NCI-H2029 (cell line): ENCODE measurements at regions not wholly inside any gene's neighbourhood (a gene's known extent, or its start where the extent isn't known, plus 50 kb on each side); places are given as distances from the start of the nearest gene placed in this dataset.
"Not testable (repeated sequence)": the region's sequence is repeated elsewhere in the genome, so short reads cannot be mapped to it uniquely, and the experiment has no call there.

ENCODE experiments used
- DNase-seq: peaks from one replicate; lab custom pipeline; 2025; lab: John Stamatoyannopoulos, UW

GRCh38 chr5:26388976-26389375 lies 649.4 kb downstream of the CDH9 start:
- DNase-seq = peak; percentile 1

DNA sequence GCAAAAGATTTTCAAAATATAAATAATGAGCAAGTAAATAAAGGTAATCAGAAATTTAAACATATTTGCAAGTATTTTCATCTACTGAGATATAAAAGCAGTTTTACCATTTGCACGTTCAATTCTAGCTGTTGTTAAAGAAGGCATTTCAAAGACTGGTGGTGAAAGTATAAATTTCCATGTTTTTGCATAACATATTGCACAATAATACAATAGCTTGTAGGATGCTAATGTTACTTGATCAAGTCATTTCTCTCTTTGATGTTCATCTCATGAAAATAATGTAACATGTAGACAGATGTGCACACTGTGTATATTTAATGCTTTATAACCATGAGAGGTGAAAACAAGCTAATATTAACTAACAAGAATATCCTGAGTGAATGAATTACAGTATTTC lies 651.9 kb downstream of the CDH9 start:
- DNase-seq = no peak

DNA sequence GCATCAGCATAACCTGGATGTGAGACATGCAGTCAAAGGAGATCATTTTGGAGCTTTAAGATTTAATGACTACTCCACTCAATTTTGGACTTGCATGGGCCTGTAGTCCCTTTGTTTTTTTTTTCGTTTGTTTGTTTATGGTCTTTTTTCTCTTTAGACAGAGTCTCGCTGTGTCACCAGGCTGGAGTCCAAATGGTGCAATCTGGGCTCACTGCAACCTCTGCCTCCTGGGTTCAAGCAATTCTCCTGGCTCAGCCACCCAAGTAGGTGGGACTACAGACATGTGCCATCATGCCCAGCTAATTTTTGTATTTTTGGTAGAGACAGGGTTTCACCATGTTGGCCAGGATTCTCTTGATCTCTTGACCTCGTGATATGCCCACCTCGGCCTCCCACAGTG lies 673.8 kb downstream of the CDH9 start:
- not testable (repeated sequence) for DNase-seq

- DNase-seq = no peak
Observed at GRCh38 chr5:26343801-26344325, 694.5 kb downstream of the CDH9 start.

DNA sequence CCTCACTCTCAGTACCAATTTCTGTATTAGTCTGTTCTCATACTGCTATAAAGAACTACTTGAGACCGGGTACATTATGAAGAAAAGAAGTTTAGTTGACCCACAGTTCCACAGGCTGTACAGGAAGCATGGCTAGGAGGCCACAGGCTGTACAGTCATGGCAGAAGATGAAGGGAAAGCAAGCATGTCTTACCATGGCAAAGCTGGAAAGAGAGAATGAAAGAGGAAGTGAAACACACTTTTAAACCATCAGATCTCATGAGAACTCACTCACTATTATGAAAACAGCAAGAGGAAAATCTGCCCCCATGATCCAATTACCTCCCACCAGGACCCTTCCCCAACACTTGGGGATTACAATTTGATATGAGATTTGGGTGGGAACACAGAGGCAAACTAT lies 698.8 kb downstream of the CDH9 start:
- DNase-seq = no peak

GRCh38 chr5:26329562-26330189 lies 708.7 kb downstream of the CDH9 start:
- no peak for DNase-seq

- DNase-seq = no peak
Observed at GRCh38 chr5:26326153-26326759, 712.1 kb downstream of the CDH9 start.

GRCh38 chr5:26325432-26325831 lies 713.0 kb downstream of the CDH9 start:
- DNase-seq = not testable (repeated sequence)

GRCh38 chr5:26324273-26324895 lies 714.0 kb downstream of the CDH9 start:
- not testable (repeated sequence) for DNase-seq

GRCh38 chr5:26323794-26324193 lies 714.6 kb downstream of the CDH9 start:
- no peak for DNase-seq

- DNase-seq = no peak
Observed at GRCh38 chr5:26321278-26321677, 717.1 kb downstream of the CDH9 start.

DNA sequence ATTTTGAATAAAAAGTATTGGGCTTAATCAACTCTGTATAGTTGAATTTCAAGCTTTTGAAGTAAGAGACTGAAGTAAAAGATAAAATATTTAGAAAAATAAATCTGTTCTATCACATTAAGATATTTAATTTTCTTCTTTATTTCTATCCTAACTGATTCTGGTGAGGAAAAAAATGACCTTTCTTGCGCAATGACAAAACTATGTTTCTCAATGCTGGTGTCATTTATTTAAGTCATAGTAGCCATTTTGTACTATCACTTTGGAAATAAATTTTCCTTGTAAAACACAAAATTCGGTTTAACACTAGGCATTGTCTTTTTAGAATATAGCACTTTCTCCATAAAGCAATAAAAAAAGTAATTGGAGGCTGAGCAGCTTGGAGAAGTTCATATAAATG lies 728.0 kb downstream of the CDH9 start:
- no peak for DNase-seq

GRCh38 chr5:26295541-26295940 lies 742.8 kb downstream of the CDH9 start:
- DNase-seq = no peak

- DNase-seq = no peak
Observed at GRCh38 chr5:26282190-26282589, 756.2 kb downstream of the CDH9 start.

DNA sequence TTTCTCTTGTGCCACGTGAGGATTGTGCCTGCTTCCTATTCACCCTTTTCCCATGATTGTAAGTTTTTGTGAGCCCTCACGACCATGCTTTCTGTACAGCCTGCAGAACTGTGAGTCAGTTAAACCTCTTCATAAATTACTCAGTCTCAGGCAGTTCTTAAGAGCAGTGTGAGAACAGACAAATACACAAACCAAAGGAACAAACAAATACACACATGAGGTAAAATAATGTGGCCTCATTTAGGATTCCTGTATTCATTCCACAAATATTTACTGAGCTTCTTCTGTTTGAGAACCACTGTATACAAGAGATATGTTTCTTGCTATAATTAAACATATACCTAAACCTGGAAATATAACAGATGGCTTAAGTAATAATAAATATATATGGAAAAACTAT lies 760.3 kb downstream of the CDH9 start:
- no peak for DNase-seq

DNA sequence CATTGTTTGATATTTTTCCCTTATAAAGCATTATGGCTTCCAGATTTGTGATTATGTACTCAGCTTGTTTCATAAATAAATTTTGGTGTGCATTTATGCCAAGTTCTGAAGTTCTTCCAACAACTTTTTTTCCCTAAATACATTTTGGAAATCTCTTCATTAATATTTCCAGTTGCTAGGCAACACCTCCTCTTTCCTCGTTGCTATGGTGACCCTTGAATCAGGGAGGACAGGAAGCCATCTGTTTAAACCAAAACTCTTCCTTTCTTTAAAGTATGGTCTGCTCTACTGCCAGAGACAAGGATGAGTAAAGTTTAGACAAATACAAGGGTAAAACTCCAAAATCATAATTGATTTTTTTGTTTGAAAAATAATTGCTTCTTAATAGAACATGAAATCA lies 779.3 kb downstream of the CDH9 start:
- DNase-seq = no peak

DNA sequence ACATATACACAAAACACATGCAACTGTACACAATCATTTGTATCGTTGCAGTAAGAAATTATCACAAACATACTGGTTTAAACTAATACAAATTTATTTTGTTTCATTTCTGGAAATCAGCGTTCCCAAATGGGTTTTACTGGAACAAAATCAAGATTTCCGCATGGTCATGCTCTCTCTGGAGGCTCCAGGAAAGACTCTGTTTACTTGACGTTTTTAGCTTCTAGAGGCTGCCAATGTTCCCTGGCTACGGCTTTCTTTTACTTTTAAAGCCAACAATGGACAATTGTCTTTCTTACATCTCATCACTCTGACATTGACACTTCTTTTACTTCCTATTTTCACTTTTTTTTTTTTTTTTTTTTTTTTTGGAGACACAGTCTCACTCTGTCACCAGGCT lies 793.1 kb downstream of the CDH9 start:
- DNase-seq = no peak

DNA sequence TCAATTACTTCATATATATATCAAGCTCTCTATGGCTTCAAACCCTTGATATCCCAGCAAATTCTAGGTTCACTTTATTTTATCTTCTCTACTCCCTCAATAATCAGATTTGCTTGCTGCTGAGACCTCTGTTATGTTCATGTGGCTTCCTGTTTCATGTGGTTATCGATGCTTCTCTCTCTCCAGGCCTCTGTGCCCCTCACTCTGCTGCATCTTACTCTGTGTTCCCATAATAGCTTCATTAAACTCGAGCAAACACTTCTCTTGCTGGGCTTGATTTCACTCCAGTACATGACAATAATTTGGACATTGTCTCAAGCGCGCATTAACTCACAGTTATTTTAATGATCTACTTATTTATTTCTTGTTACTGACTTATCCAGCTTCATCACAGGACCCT lies 798.8 kb downstream of the CDH9 start:
- no peak for DNase-seq

DNA sequence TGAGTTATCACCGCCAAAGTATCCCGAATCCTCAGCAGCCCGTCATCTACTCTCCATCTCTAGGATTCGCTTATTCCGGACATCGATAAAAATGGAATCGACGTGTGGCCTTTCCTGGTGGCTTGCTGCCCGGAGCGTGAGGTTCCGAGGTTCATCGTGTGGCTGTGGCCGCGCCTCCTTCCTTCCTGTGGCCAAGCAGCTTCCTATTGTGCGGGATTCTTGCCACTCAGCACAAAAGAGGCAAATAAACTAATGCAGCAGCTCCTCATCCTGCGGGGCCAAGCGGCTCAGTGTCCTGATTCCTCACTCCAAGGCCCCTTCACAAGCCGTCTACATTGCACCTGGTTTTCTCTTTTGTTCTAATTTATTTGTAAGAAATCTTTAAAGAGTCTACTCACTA lies 800.9 kb downstream of the CDH9 start:
- DNase-seq = no peak

- DNase-seq = no peak
Observed at GRCh38 chr5:26236936-26237335, 801.5 kb downstream of the CDH9 start.

DNA sequence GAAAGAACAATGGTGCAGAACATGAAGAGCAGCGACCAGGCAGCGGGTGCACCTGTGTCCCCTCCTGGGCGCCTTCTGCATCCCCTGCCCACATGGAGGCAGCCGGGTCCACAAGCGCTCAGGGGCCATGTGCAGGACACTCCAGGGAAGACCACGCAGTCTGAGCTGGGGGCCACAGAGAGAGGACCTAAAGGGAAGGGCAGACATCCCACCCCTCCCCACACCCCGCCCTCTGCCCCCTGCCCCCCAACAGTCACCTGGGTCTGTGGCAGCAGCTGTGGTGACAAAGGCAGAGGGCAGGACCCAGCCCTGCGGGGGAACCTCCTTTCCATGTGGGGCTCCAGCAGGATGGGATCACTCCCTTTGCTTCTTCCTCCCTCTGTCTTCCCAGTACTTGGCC lies 805.7 kb downstream of the CDH9 start:
- no peak for DNase-seq

DNA sequence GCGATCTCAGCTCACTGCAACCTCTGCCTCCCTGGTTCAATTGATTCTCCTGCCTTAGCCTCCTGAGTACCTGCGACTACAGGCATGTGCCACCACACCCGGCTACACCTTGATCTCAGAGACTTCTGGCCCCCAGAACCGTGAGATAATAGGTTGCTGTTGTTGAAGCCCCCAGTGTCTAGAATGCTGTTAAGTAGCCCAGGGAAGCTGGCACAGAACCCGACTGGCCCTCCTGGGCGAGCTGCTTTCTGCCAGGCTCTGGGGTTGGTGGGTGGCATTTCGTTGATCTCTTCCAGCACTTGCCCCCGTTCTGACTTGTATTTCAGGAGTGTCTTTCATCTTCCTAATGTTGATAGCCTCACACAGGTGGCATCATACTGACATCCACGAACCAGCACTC lies 807.1 kb downstream of the CDH9 start:
- no peak for DNase-seq

DNA sequence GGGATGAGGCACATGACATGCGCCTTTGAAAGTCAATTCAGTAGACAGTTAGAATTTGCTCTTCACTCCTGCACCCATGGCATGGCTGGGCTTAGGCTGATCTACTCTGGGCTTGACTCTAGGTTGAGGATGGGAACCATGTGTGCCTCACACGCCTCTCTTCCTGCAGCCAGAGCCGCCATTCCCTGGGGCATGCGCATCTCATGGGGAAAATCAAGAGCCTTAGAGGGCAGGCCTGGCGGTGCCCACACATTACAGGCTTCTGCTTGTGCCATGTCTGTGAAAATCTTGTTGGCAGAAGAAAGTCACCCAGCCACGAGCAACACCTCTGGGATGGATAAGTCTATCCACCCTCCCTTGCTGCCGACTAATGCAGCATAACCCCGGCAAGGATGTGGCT lies 808.5 kb downstream of the CDH9 start:
- DNase-seq = no peak

- DNase-seq = no peak
Observed at GRCh38 chr5:26227245-26227644, 811.1 kb downstream of the CDH9 start.
